ENCODE measurements at regions not wholly inside any gene's neighbourhood (a gene's known extent, or its start where the extent isn't known, plus 50 kb on each side); places are given as distances from the start of the nearest gene placed in this dataset.

- TF ChIP-seq CTCF (optimal IDR thresholded peaks at IDR 0.05 in 1 of 3, IDR thresholded peaks at IDR 0.05 in 1 of 3, conservative IDR thresholded peaks at IDR 0.05 in 1 of 3; ENCODE audit: extremely low read depth in 1 of 3, insufficient read depth in 2 of 3, low read length in 3 of 3) (no peak), EZH2 (IDR thresholded peaks at IDR 0.05; ENCODE audit: low read length) (no peak)
Observed at GRCh38 chr9:13386935-13387733, 107.6 kb upstream of the MPDZ start.

Data from keratinocyte (primary cell).